NCI-H345 treated with DMSO at 0.1 percent for 48 hours (cell line): ENCODE measurements at regions not wholly inside any gene's neighbourhood (a gene's known extent, or its start where the extent isn't known, plus 50 kb on each side); places are given as distances from the start of the nearest gene placed in this dataset.
A peak's percentile ranks its signal among the peaks of the same experiment; 100 is the strongest.
"Not testable (repeated sequence)": the region's sequence is repeated elsewhere in the genome, so short reads cannot be mapped to it uniquely, and the experiment has no call there.

Source experiments
- DNase-seq: peaks from one replicate; lab custom pipeline; 2025; ENCODE audit not compliant: unreplicated experiment; lab: John Stamatoyannopoulos, UW

- no peak for DNase-seq
These were observed 82.6 kb upstream of the HNMT start for GRCh38 chr2:137881711-137882110.

- DNase-seq: no peak
These were observed 78.0 kb upstream of the HNMT start for GRCh38 chr2:137886083-137886831.

GRCh38 chr2:137888845-137889244 lies 75.4 kb upstream of the HNMT start:
- DNase-seq: peak; percentile 16

GRCh38 chr2:137892739-137893138 lies 71.5 kb upstream of the HNMT start:
- DNase-seq: peak; percentile 94

- DNase-seq: peak; percentile 72
These were observed 71.1 kb upstream of the HNMT start for GRCh38 chr2:137893145-137893544.

GRCh38 chr2:137896467-137896866 lies 67.8 kb upstream of the HNMT start:
- DNase-seq: no peak

- no peak for DNase-seq
These were observed 67.2 kb upstream of the HNMT start for GRCh38 chr2:137897082-137897481.

- DNase-seq: no peak
These were observed 63.7 kb upstream of the HNMT start for GRCh38 chr2:137900421-137901141.

- DNase-seq: no peak
These were observed 53.6 kb upstream of the HNMT start for GRCh38 chr2:137910641-137911040.

- no peak for DNase-seq
These were observed 51.9 kb upstream of the HNMT start for GRCh38 chr2:137912371-137912770.

GRCh38 chr2:137913169-137913568 lies 51.1 kb upstream of the HNMT start:
- no peak for DNase-seq

- not testable (repeated sequence) for DNase-seq
These were observed 50.6 kb upstream of the HNMT start for GRCh38 chr2:137913648-137914047.
